Body of pancreas (tissue), 4 donors: ENCODE measurements at regions not wholly inside any gene's neighbourhood (a gene's known extent, or its start where the extent isn't known, plus 50 kb on each side); places are given as distances from the start of the nearest gene placed in this dataset.

Experiments used
- ATAC-seq: fragments of 150-250 bp; one replicate; pipeline ENCODE4 v1.9.1; 2016
- DNase-seq, 4 donors: peaks; one replicate each; pipeline ENCODE4 v3.0.0-alpha.2; 2019
- H3K27ac ChIP-seq, 4 donors: fragments of 200-600 bp; sonication (generic); 1 replicate in 3 of 4; 2 replicates in 1 of 4; pipeline versions ENCODE4 v1.5.1 to v1.6.1; 2016 to 2019; ENCODE audit warnings: mild to moderate bottlenecking in 1 of 4, mixed read lengths in 1 of 4, moderate library complexity in 1 of 4
- H3K27me3 ChIP-seq, 2 donors: fragments of 200-600 bp; sonication (generic); one replicate each; pipeline ENCODE4 v1.6.0; 2016; ENCODE audit warnings: mild to moderate bottlenecking in 1 of 2
- H3K36me3 ChIP-seq, 2 donors: fragments of 200-600 bp; sonication (generic); replicated peaks in 1 of 2; 2 replicates each; pipeline ENCODE4 v1.5.1; 2016; ENCODE audit warnings: low read depth in 2 of 2; ENCODE audit not compliant: insufficient read depth in 1 of 2
- H3K4me1 ChIP-seq: fragments of 200-600 bp; sonication (generic); one replicate; pipeline ENCODE4 v1.6.0; 2016
- H3K4me3 ChIP-seq, 2 donors: fragments of 200-600 bp; sonication (generic); 1 replicate in 1 of 2; 2 replicates in 1 of 2; pipeline ENCODE4 v1.5.1; 2016 to 2019
- H3K9me3 ChIP-seq, 3 donors: fragments of 200-600 bp; sonication (generic); 1 replicate in 2 of 3; 2 replicates in 1 of 3; pipeline ENCODE4 v1.5.1; 2016
- CTCF ChIP-seq, 7 experiments: fragments of 450-650 bp in 4 of 7; fragments of 200-600 bp in 3 of 7; sonication (generic) in 3 of 7; IDR thresholded peaks; one replicate each; pipeline ENCODE4 v1.5.1; 2016 to 2019; ENCODE audit warnings: antibody characterized with exemption in 7 of 7
- POLR2A ChIP-seq, 3 donors: fragments of 450-650 bp; IDR thresholded peaks; one replicate each; pipeline ENCODE4 v1.6.1; 2016; ENCODE audit warnings: antibody characterized with exemption in 3 of 3, mild to moderate bottlenecking in 2 of 3
- WGBS, 2 donors: methylation state at CpG; one replicate each; pipeline ENCODE4 v1.1.5; 2017; 5-methylcytosine and 5-hydroxymethylcytosine counted together
- intact Hi-C: fragments of 100-400 bp; cut with DNase I; formaldehyde crosslinking; loops from one replicate; pipeline ENCODE4 v1.15.1; 2023

GRCh38 chr4:188363196-188363595 is 224.0 kb downstream of the TRIML1 start:
- H3K27me3 ChIP-seq, result no peaks in the 10 kb centered on the region
- no peak for TF ChIP-seq CTCF (IDR thresholded peaks at IDR 0.05)
- TF ChIP-seq POLR2A (IDR thresholded peaks at IDR 0.05), result no peak
- no peak for ATAC-seq

GRCh38 chr4:188370777-188371176 is 231.5 kb downstream of the TRIML1 start:
- no peak overlapping the region for H3K27ac ChIP-seq
- TF ChIP-seq POLR2A (IDR thresholded peaks at IDR 0.05) (no peak), CTCF (IDR thresholded peaks at IDR 0.05) (no peak)
- no peak overlapping the region for H3K4me3 ChIP-seq
- no peaks in the 10 kb centered on the region for H3K27me3 ChIP-seq
- intact Hi-C loops, result no loop called here
- H3K9me3 ChIP-seq, result no peaks in the 10 kb centered on the region
- WGBS, 2 donors, result 32 to 46% methylated on average over 3 of the region's 3 CpGs
- DNase-seq (no peak), ATAC-seq (no peak)
- H3K4me1 ChIP-seq, result no peaks in the 10 kb centered on the region
- H3K36me3 ChIP-seq, result no peaks in the 10 kb centered on the region

More at GRCh38 chr4:188363196-188363595, 224.0 kb downstream of the TRIML1 start:
- Histone ChIP-seq H3K4me3 (no peak overlapping the region), H3K4me1 (no peaks in the 10 kb centered on the region), H3K36me3 (no peaks in the 10 kb centered on the region), H3K9me3 (no peaks in the 10 kb centered on the region), H3K27ac (no peak overlapping the region)
- intact Hi-C loops, result no loop called here
- no peak for DNase-seq
- 38 to 46% methylated on average over 1 of the region's 1 CpG for WGBS, 2 donors

GRCh38 chr4:188372058-188372457 is 232.8 kb downstream of the TRIML1 start:
- 38 to 54% methylated on average over 1 of the region's 1 CpG for WGBS, 2 donors
- TF ChIP-seq POLR2A (IDR thresholded peaks at IDR 0.05) (no peak), CTCF (IDR thresholded peaks at IDR 0.05) (no peak)
- H3K9me3 ChIP-seq, result no peaks in the 10 kb centered on the region
- H3K27ac ChIP-seq, result no peak overlapping the region
- H3K36me3 ChIP-seq, result no peaks in the 10 kb centered on the region
- intact Hi-C loops, result no loop called here
- H3K27me3 ChIP-seq, result no peaks in the 10 kb centered on the region
- DNase-seq, result no peak
- H3K4me3 ChIP-seq, result no peak overlapping the region
- no peak for ATAC-seq
- no peaks in the 10 kb centered on the region for H3K4me1 ChIP-seq

GRCh38 chr4:188372829-188373228 is 233.6 kb downstream of the TRIML1 start:
- WGBS, 2 donors, result 47 to 68% methylated on average over 3 of the region's 3 CpGs
- Histone ChIP-seq H3K27ac (no peak overlapping the region), H3K4me1 (no peaks in the 10 kb centered on the region), H3K36me3 (no peaks in the 10 kb centered on the region), H3K4me3 (no peak overlapping the region), H3K27me3 (no peaks in the 10 kb centered on the region), H3K9me3 (no peaks in the 10 kb centered on the region)
- intact Hi-C loops, result no loop called here
- TF ChIP-seq CTCF (IDR thresholded peaks at IDR 0.05) (no peak), POLR2A (IDR thresholded peaks at IDR 0.05) (no peak)
- DNase-seq, result no peak
- no peak for ATAC-seq

- no peak for TF ChIP-seq CTCF (IDR thresholded peaks at IDR 0.05)
- no peak for TF ChIP-seq POLR2A (IDR thresholded peaks at IDR 0.05)
- H3K4me3 ChIP-seq, result no peak overlapping the region
- H3K36me3 ChIP-seq, result no peaks in the 10 kb centered on the region
- no peak for ATAC-seq
- WGBS, 2 donors, result 71 to 78% methylated on average over 5 of the region's 5 CpGs
- H3K27ac ChIP-seq, result no peak overlapping the region
- intact Hi-C loops, result no loop called here
- no peaks in the 10 kb centered on the region for H3K4me1 ChIP-seq
- no peaks in the 10 kb centered on the region for H3K27me3 ChIP-seq
- DNase-seq, result no peak
- no peaks in the 10 kb centered on the region for H3K9me3 ChIP-seq
These were observed 235.6 kb downstream of the TRIML1 start for GRCh38 chr4:188374871-188375270.
